GM12891 (cell line): ENCODE measurements at regions not wholly inside any gene's neighbourhood (a gene's known extent, or its start where the extent isn't known, plus 50 kb on each side); places are given as distances from the start of the nearest gene placed in this dataset.

Experiments
- DNase-seq: peaks from one replicate; pipeline ENCODE4 v3.0.0; 2011; ENCODE audit warnings: low spot score; ENCODE audit not compliant: insufficient read length
- FAIRE-seq: peaks from 2 replicates; lab custom pipeline; 2011; peaks lifted over from hg19 to GRCh38; lab: Jason Lieb, UNC
- PAX5 ChIP-seq: IDR thresholded peaks from 2 replicates; pipeline ENCODE4 v1.6.1; 2011; ENCODE audit warnings: low read length, moderate library complexity, mild to moderate bottlenecking; ENCODE audit not compliant: insufficient read depth, severe bottlenecking
- POLR2A ChIP-seq: IDR thresholded peaks from 2 replicates; pipeline ENCODE4 v1.6.1; 2011; ENCODE audit warnings: low read depth, low read length, control low read depth
- POLR2AphosphoS5 ChIP-seq: IDR thresholded peaks from 2 replicates; pipeline ENCODE4 v1.6.1; 2011; ENCODE audit warnings: low read depth, low read length, control low read depth
- POU2F2 ChIP-seq: IDR thresholded peaks from 2 replicates; pipeline ENCODE4 v1.6.1; 2011; ENCODE audit warnings: low read depth, mild to moderate bottlenecking, control low read depth, low read length, moderate library complexity
- SPI1 ChIP-seq: IDR thresholded peaks from 2 replicates; pipeline ENCODE4 v1.6.1; 2011; ENCODE audit warnings: low read depth, low read length, control low read depth
- TAF1 ChIP-seq: IDR thresholded peaks from 2 replicates; pipeline ENCODE4 v1.6.1; 2011; ENCODE audit warnings: low read depth, low read length, control low read depth

GRCh38 chr7:106807474-106807873 lies 57.6 kb upstream of the PIK3CG start:
- FAIRE-seq (no peak), DNase-seq (no peak)
- TF ChIP-seq PAX5 (no peak), SPI1 (no peak), TAF1 (no peak), POLR2AphosphoS5 (no peak), POU2F2 (no peak), POLR2A (no peak)

- no peak for TF ChIP-seq POLR2AphosphoS5
- TF ChIP-seq SPI1: no peak
- no peak for TF ChIP-seq PAX5
- TF ChIP-seq POLR2A: no peak
- no peak for TF ChIP-seq TAF1
- TF ChIP-seq POU2F2: no peak
- DNase-seq (no peak), FAIRE-seq (no peak)
These were observed 56.0 kb upstream of the PIK3CG start for GRCh38 chr7:106808967-106809635.

DNA sequence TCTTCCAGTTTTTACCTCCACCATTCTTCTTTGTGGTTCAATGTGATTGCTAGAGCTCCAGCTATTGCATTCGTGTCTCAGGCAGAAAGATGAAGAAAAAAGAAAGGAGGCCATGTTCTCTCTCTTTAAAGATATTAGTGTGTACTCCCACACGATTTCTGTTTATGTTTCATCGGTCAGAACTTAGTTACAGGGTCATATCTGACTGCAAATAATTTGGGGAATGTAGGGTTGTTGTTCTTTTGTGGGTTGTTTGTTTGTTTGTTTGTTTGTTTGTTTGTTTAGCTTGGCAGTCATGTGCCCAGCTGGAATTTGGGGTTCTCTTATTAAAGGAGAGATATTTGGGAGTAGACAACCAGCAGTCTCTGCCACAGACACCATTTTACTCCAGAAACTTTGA lies 53.6 kb upstream of the PIK3CG start:
- FAIRE-seq (no peak), DNase-seq (no peak)
- TF ChIP-seq PAX5 (no peak), SPI1 (no peak), POLR2AphosphoS5 (no peak), POU2F2 (no peak)

- TF ChIP-seq POLR2AphosphoS5 (no peak), POU2F2 (no peak), TAF1 (no peak), PAX5 (no peak), SPI1 (no peak), POLR2A (no peak)
- FAIRE-seq: no peak
- DNase-seq: no peak
These were observed 52.9 kb upstream of the PIK3CG start for GRCh38 chr7:106812027-106812643.

- TF ChIP-seq POLR2A (no peak), PAX5 (no peak), TAF1 (no peak), POU2F2 (no peak), POLR2AphosphoS5 (no peak)
- DNase-seq (no peak), FAIRE-seq (no peak)
These were observed 51.3 kb upstream of the PIK3CG start for GRCh38 chr7:106813705-106814305.

- TF ChIP-seq PAX5: no peak
- TF ChIP-seq POLR2AphosphoS5: no peak
- no peak for TF ChIP-seq POU2F2
- TF ChIP-seq TAF1: no peak
- TF ChIP-seq SPI1: no peak
- TF ChIP-seq POLR2A: no peak
- FAIRE-seq (no peak), DNase-seq (no peak)
These were observed 50.2 kb upstream of the PIK3CG start for GRCh38 chr7:106814887-106815286.
